Nephron progenitor cell (in vitro differentiated cells): ENCODE measurements at regions not wholly inside any gene's neighbourhood (a gene's known extent, or its start where the extent isn't known, plus 50 kb on each side); places are given as distances from the start of the nearest gene placed in this dataset.

ENCODE experiments used
- DNase-seq: peaks from one replicate; pipeline ENCODE4 v3.0.0; 2021
- H3K27ac Mint-ChIP-seq: 2 replicates; pipeline ENCODE4 v1.8.0; 2021; ENCODE audit warnings: mild to moderate bottlenecking, moderate library complexity, mixed read lengths
- H3K27me3 Mint-ChIP-seq: 2 replicates; pipeline ENCODE4 v1.8.0; 2021; ENCODE audit warnings: mild to moderate bottlenecking, low read depth, mixed read lengths; ENCODE audit not compliant: poor library complexity
- H3K36me3 Mint-ChIP-seq: 2 replicates; pipeline ENCODE4 v1.8.0; 2021; ENCODE audit warnings: low read depth, mixed read lengths
- H3K4me1 Mint-ChIP-seq: 2 replicates; pipeline ENCODE4 v1.8.0; 2021; ENCODE audit warnings: mixed read lengths
- H3K4me3 Mint-ChIP-seq: 2 replicates; pipeline ENCODE4 v1.8.0; 2021; ENCODE audit warnings: mild to moderate bottlenecking, moderate library complexity, mixed read lengths
- H3K9me3 Mint-ChIP-seq: 2 replicates; pipeline ENCODE4 v1.8.0; 2021; ENCODE audit warnings: mild to moderate bottlenecking, moderate library complexity, mixed read lengths
- TF ChIP-seq, protein P1 (sequence below): fragments of 200-600 bp; sonication (generic); IDR thresholded peaks from 2 replicates; pipeline ENCODE4 v1.5.0; 2021; ENCODE audit warnings: antibody characterized with exemption

DNA sequence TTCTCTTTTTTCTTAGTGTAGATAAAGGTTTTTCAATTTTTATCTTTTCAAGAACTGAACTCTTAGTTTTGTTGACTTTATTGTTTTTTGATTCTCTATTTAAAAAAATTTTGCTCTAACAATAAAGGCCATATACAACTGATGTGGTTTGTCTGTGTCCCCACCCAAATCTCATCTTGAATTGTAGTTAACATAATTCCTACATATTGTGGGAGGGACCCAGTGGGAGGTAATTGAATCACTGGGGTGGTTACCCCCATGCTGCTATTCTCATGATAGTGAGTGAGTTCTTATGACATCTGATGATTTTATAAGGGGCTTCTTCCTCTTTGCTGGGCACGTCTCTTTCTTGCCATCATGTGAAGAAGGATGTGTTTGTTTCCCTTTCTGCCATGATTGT, 199.8 kb downstream of the DHX35 start:
- Mint-ChIP-seq H3K27ac (no peak overlapping the region), H3K4me1 (peaks cover 4% of the 10 kb centered on the region), H3K27me3 (peaks cover 60% of the 10 kb centered on the region), H3K4me3 (no peak overlapping the region), H3K36me3 (no peaks in the 10 kb centered on the region), H3K9me3 (no peaks in the 10 kb centered on the region)
- DNase-seq, result no peak
- TF ChIP-seq, protein P1, sequence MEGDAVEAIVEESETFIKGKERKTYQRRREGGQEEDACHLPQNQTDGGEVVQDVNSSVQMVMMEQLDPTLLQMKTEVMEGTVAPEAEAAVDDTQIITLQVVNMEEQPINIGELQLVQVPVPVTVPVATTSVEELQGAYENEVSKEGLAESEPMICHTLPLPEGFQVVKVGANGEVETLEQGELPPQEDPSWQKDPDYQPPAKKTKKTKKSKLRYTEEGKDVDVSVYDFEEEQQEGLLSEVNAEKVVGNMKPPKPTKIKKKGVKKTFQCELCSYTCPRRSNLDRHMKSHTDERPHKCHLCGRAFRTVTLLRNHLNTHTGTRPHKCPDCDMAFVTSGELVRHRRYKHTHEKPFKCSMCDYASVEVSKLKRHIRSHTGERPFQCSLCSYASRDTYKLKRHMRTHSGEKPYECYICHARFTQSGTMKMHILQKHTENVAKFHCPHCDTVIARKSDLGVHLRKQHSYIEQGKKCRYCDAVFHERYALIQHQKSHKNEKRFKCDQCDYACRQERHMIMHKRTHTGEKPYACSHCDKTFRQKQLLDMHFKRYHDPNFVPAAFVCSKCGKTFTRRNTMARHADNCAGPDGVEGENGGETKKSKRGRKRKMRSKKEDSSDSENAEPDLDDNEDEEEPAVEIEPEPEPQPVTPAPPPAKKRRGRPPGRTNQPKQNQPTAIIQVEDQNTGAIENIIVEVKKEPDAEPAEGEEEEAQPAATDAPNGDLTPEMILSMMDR, result no peak

GRCh38 chr20:39155971-39156370, 193.8 kb downstream of the DHX35 start:
- peaks cover 80% of the 10 kb centered on the region for H3K27me3 Mint-ChIP-seq

GRCh38 chr20:39152742-39153141, 190.6 kb downstream of the DHX35 start:
- Mint-ChIP-seq H3K4me3 (no peak overlapping the region), H3K27me3 (peaks cover 71% of the 10 kb centered on the region)

More at GRCh38 chr20:39155971-39156370, 193.8 kb downstream of the DHX35 start:
- H3K36me3 Mint-ChIP-seq, result no peaks in the 10 kb centered on the region
- H3K27ac Mint-ChIP-seq, result no peak overlapping the region
- no peak for DNase-seq
- H3K4me3 Mint-ChIP-seq, result no peak overlapping the region
- TF ChIP-seq, protein P1, result no peak
- H3K9me3 Mint-ChIP-seq, result no peaks in the 10 kb centered on the region
- peaks cover 31% of the 10 kb centered on the region for H3K4me1 Mint-ChIP-seq

DNA sequence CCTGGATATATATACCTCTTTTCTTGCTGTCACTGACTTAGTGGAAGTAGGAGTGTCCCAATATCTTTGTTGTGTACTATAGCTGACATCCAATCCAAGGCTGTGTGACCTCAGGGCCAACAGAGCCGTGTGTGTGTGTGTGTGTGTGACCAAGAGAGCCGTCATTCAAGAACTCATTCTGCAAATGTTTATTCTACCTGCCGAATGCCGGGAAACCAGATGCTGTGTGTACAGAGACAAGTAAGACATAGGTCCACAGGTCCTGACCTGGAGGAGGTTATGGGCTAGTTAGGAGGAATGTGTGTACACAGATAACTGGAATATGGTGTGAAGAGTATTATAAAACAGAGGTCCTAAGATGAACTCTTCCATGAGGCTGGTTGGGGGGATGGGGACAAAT, 190.0 kb downstream of the DHX35 start:
- Mint-ChIP-seq H3K4me1 (peaks cover 30% of the 10 kb centered on the region), H3K4me3 (no peak overlapping the region), H3K9me3 (no peaks in the 10 kb centered on the region), H3K27me3 (peaks cover 71% of the 10 kb centered on the region), H3K36me3 (no peaks in the 10 kb centered on the region), H3K27ac (no peak overlapping the region)
- TF ChIP-seq, protein P1, result no peak
- no peak for DNase-seq

More at GRCh38 chr20:39152742-39153141, 190.6 kb downstream of the DHX35 start:
- Mint-ChIP-seq H3K27ac (no peak overlapping the region), H3K9me3 (no peaks in the 10 kb centered on the region), H3K4me1 (peaks cover 31% of the 10 kb centered on the region), H3K36me3 (no peaks in the 10 kb centered on the region)
- DNase-seq, result no peak
- TF ChIP-seq, protein P1, result no peak

DNA sequence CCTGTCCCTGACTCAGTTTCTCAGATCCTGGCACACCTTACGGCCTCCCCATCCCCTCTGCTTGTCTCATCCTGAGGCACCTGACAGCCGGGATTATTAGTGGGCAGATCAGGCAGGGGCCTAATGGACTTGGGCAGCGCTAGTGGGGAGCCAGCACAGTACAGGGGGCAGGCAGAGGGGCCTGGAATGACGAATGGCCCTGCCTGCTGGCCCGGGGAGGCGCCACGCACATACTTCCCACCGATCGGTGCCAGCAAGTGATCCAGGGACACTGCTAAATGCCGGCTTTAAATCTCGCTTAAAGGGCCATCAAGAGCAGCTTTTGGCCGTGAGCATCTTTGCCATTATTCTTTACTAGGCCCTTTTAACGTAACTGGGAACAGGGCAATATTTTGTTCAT, 188.4 kb downstream of the DHX35 start:
- Mint-ChIP-seq H3K4me3 (no peak overlapping the region), H3K36me3 (no peaks in the 10 kb centered on the region), H3K27ac (no peak overlapping the region), H3K4me1 (peaks cover 13% of the 10 kb centered on the region), H3K27me3 (peaks cover 75% of the 10 kb centered on the region), H3K9me3 (no peaks in the 10 kb centered on the region)
- TF ChIP-seq, protein P1, result no peak
- no peak for DNase-seq

GRCh38 chr20:39146394-39146793, 184.2 kb downstream of the DHX35 start:
- Mint-ChIP-seq H3K27me3 (peaks cover 53% of the 10 kb centered on the region), H3K9me3 (peaks cover 3% of the 10 kb centered on the region), H3K27ac (no peak overlapping the region), H3K4me1 (no peaks in the 10 kb centered on the region), H3K4me3 (no peak overlapping the region), H3K36me3 (no peaks in the 10 kb centered on the region)
- TF ChIP-seq, protein P1, result no peak
- DNase-seq, result no peak
